ENCODE measurements at regions not wholly inside any gene's neighbourhood (a gene's known extent, or its start where the extent isn't known, plus 50 kb on each side); places are given as distances from the start of the nearest gene placed in this dataset.
A peak's percentile ranks its signal among the peaks of the same experiment; 100 is the strongest.

- TF ChIP-seq, protein P1, sequence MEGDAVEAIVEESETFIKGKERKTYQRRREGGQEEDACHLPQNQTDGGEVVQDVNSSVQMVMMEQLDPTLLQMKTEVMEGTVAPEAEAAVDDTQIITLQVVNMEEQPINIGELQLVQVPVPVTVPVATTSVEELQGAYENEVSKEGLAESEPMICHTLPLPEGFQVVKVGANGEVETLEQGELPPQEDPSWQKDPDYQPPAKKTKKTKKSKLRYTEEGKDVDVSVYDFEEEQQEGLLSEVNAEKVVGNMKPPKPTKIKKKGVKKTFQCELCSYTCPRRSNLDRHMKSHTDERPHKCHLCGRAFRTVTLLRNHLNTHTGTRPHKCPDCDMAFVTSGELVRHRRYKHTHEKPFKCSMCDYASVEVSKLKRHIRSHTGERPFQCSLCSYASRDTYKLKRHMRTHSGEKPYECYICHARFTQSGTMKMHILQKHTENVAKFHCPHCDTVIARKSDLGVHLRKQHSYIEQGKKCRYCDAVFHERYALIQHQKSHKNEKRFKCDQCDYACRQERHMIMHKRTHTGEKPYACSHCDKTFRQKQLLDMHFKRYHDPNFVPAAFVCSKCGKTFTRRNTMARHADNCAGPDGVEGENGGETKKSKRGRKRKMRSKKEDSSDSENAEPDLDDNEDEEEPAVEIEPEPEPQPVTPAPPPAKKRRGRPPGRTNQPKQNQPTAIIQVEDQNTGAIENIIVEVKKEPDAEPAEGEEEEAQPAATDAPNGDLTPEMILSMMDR (conservative IDR thresholded peaks at IDR 0.05 in 1 of 2, IDR thresholded peaks at IDR 0.05 in 1 of 2; ENCODE audit: low read depth in 1 of 2, low read length in 2 of 2), result no peak
- TF ChIP-seq EZH2 (IDR thresholded peaks at IDR 0.05; ENCODE audit: low read length, missing control alignments), result no peak
- no peak overlapping the region for H2AFZ ChIP-seq (ENCODE audit: low read length)
- no peak overlapping the region for H3K4me2 ChIP-seq (ENCODE audit: extremely low read depth, insufficient read depth, low read length)
- H3K79me2 ChIP-seq (ENCODE audit: control insufficient read depth, insufficient read depth, low read length), result no peaks in the 10 kb centered on the region
- no peaks in the 10 kb centered on the region for H3K36me3 ChIP-seq (ENCODE audit: control insufficient read depth, insufficient read depth, low read length)
- H4K20me1 ChIP-seq (ENCODE audit: control insufficient read depth, extremely low read depth, insufficient read depth, low read length), result no peaks in the 10 kb centered on the region
- H3K27me3 ChIP-seq (ENCODE audit: control insufficient read depth, insufficient read depth, low read length), result no peaks in the 10 kb centered on the region
- H3K9me3 ChIP-seq (ENCODE audit: control insufficient read depth, insufficient read depth, low read depth, low read length), result no peaks in the 10 kb centered on the region
- H3K4me1 ChIP-seq (ENCODE audit: control insufficient read depth, extremely low read depth, insufficient read depth, low read length), result no peaks in the 10 kb centered on the region
- no peak overlapping the region for H3K9ac ChIP-seq (ENCODE audit: insufficient read depth, low read length)
- H3K27ac ChIP-seq (ENCODE audit: insufficient read depth, low read length), result no peak overlapping the region
- DNase-seq (ENCODE audit: low read depth in 2 of 2), result no peak
- no peak overlapping the region for H3K4me3 ChIP-seq (replicated peaks in 1 of 4; ENCODE audit: control extremely low read depth in 1 of 4, insufficient read depth in 1 of 4, low read depth in 3 of 4, low read length in 4 of 4)
Measured at GRCh38 chr4:79759793-79760192, 313.2 kb downstream of the ANTXR2 start.

DNA sequence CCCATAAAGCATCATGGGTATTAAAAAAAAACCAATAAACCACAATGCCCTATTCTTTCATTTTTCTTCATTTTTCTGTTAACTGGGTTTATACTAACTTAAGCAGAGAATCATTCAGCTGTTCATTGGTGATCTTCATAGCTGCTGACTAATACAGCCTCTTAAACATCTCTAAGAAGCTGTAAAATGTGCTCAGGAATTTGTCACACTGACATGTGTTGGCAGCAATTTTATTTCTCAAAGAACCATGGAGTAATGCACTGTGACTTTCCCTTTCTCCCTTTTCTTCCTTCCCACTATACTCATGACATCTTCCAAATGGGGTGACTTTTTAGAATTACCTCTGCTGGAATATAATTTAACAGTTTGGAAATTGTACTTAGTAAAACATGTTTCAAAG, 315.4 kb downstream of the ANTXR2 start:
- Histone ChIP-seq H3K4me2 (ENCODE audit: extremely low read depth, insufficient read depth, low read length) (no peak overlapping the region), H3K27ac (ENCODE audit: insufficient read depth, low read length) (no peak overlapping the region), H3K9ac (ENCODE audit: insufficient read depth, low read length) (no peak overlapping the region), H4K20me1 (ENCODE audit: control insufficient read depth, extremely low read depth, insufficient read depth, low read length) (no peaks in the 10 kb centered on the region), H3K4me3 (replicated peaks in 1 of 4; ENCODE audit: control extremely low read depth in 1 of 4, insufficient read depth in 1 of 4, low read depth in 3 of 4, low read length in 4 of 4) (no peak overlapping the region), H3K36me3 (ENCODE audit: control insufficient read depth, insufficient read depth, low read length) (no peaks in the 10 kb centered on the region), H3K27me3 (ENCODE audit: control insufficient read depth, insufficient read depth, low read length) (no peaks in the 10 kb centered on the region), H3K79me2 (ENCODE audit: control insufficient read depth, insufficient read depth, low read length) (no peaks in the 10 kb centered on the region), H2AFZ (ENCODE audit: low read length) (no peak overlapping the region), H3K9me3 (ENCODE audit: control insufficient read depth, insufficient read depth, low read depth, low read length) (no peaks in the 10 kb centered on the region), H3K4me1 (ENCODE audit: control insufficient read depth, extremely low read depth, insufficient read depth, low read length) (no peaks in the 10 kb centered on the region)
- no peak for TF ChIP-seq EZH2 (IDR thresholded peaks at IDR 0.05; ENCODE audit: low read length, missing control alignments)
- TF ChIP-seq, protein P1 (conservative IDR thresholded peaks at IDR 0.05 in 1 of 2, IDR thresholded peaks at IDR 0.05 in 1 of 2; ENCODE audit: low read depth in 1 of 2, low read length in 2 of 2), result no peak
- peak; percentile 7 to 36 for DNase-seq (ENCODE audit: low read depth in 2 of 2)

DNA sequence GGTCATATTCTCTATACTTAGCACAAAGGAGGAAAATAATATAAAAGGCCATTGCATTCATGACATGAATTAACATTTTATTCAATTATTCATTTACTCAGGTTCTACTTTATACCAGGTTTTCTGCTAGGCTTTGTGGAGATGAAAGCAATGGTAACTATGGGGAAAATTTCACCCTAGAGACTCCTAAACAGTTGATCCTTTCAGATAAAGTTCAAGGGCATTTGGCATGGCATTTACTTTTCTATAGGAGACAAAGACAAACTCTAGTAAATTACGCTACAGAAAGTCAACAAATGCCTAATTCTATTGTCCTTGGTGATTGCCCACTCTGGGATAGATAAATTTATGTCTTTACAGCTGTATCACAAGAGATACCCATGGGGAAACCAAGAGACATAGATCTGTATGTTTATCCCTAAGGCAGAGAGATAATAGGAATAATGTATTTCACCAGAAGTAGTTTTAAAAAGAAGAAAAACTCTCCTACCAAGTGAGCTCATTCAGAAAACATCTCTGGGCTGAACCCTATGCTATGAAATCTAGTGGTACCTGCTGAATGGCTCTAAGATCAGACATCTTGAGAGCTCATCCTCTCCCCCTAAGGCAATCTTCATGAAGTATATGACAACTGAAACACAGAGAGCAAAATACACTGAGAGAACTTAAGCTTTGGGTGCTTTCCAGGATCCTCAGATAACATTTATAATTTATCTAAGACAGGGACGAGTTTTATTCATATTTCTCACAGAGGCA, 316.7 kb downstream of the ANTXR2 start:
- Histone ChIP-seq H3K4me2 (ENCODE audit: extremely low read depth, insufficient read depth, low read length) (no peak overlapping the region), H4K20me1 (ENCODE audit: control insufficient read depth, extremely low read depth, insufficient read depth, low read length) (no peaks in the 10 kb centered on the region), H2AFZ (ENCODE audit: low read length) (no peak overlapping the region), H3K4me3 (replicated peaks in 1 of 4; ENCODE audit: control extremely low read depth in 1 of 4, insufficient read depth in 1 of 4, low read depth in 3 of 4, low read length in 4 of 4) (no peak overlapping the region), H3K36me3 (ENCODE audit: control insufficient read depth, insufficient read depth, low read length) (no peaks in the 10 kb centered on the region), H3K79me2 (ENCODE audit: control insufficient read depth, insufficient read depth, low read length) (no peaks in the 10 kb centered on the region), H3K27me3 (ENCODE audit: control insufficient read depth, insufficient read depth, low read length) (no peaks in the 10 kb centered on the region), H3K27ac (ENCODE audit: insufficient read depth, low read length) (no peak overlapping the region), H3K9ac (ENCODE audit: insufficient read depth, low read length) (no peak overlapping the region), H3K9me3 (ENCODE audit: control insufficient read depth, insufficient read depth, low read depth, low read length) (no peaks in the 10 kb centered on the region), H3K4me1 (ENCODE audit: control insufficient read depth, extremely low read depth, insufficient read depth, low read length) (no peaks in the 10 kb centered on the region)
- DNase-seq (ENCODE audit: low read depth in 2 of 2), result no peak
- no peak for TF ChIP-seq EZH2 (IDR thresholded peaks at IDR 0.05; ENCODE audit: low read length, missing control alignments)
- TF ChIP-seq, protein P1 (conservative IDR thresholded peaks at IDR 0.05 in 1 of 2, IDR thresholded peaks at IDR 0.05 in 1 of 2; ENCODE audit: low read depth in 1 of 2, low read length in 2 of 2), result no peak
